ENCODE measurements at regions not wholly inside any gene's neighbourhood (a gene's known extent, or its start where the extent isn't known, plus 50 kb on each side); places are given as distances from the start of the nearest gene placed in this dataset.

DNA sequence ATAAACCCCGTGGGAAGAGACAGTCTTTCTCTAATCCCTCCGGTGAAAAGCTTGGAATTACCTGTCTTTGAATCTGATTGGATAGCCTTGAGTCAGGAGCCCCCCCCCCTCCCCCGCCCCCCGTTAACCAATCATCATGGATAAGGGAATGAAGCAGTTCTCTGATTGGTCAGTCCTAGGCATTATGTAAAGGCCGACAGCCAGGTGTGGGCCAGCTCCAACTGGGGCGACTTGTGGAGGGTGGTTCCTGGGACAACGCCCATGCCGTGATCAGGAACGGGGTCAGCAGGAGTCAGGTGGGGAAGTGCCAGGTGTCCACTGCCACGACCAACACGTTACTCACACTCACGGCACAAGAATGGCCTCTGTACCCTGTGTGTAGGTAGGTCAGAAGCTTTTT, 406.8 kb upstream of the SULF2 start:
- DNase-seq (ENCODE audit: low read depth): no peak
- Histone ChIP-seq H3K4me3 (ENCODE audit: low read depth, low read length) (no peak overlapping the region), H3K27me3 (ENCODE audit: control insufficient read depth, insufficient read depth, low read length) (peaks cover 3% of the 10 kb centered on the region), H3K36me3 (ENCODE audit: control insufficient read depth, insufficient read depth, low read length) (no peaks in the 10 kb centered on the region)
- TF ChIP-seq, protein P1, sequence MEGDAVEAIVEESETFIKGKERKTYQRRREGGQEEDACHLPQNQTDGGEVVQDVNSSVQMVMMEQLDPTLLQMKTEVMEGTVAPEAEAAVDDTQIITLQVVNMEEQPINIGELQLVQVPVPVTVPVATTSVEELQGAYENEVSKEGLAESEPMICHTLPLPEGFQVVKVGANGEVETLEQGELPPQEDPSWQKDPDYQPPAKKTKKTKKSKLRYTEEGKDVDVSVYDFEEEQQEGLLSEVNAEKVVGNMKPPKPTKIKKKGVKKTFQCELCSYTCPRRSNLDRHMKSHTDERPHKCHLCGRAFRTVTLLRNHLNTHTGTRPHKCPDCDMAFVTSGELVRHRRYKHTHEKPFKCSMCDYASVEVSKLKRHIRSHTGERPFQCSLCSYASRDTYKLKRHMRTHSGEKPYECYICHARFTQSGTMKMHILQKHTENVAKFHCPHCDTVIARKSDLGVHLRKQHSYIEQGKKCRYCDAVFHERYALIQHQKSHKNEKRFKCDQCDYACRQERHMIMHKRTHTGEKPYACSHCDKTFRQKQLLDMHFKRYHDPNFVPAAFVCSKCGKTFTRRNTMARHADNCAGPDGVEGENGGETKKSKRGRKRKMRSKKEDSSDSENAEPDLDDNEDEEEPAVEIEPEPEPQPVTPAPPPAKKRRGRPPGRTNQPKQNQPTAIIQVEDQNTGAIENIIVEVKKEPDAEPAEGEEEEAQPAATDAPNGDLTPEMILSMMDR (IDR thresholded peaks at IDR 0.05; ENCODE audit: insufficient read depth, low read length, poor library complexity, severe bottlenecking): no peak

DNA sequence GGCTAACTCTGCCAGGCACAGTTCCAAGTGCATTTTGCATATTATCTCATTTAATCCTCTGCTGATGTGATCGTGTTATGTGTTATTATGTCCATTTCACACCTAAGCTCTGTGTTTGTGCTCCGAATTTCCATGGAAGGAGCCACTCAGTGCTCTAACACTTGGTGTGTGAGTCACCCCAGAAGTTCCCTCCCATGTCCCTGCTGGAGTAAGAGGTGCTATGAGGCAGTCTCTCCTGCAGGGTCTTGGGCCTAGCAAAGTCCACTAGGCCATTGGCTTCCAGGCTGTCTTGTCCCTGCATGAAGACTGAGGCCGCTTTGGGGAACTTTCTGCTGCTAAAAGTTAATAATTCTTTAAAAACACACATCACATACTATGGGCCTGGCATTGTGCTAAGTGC, 405.9 kb upstream of the SULF2 start:
- no peaks in the 10 kb centered on the region for H3K36me3 ChIP-seq (ENCODE audit: control insufficient read depth, insufficient read depth, low read length)
- no peak for DNase-seq (ENCODE audit: low read depth)
- H3K27me3 ChIP-seq (ENCODE audit: control insufficient read depth, insufficient read depth, low read length): no peaks in the 10 kb centered on the region
- TF ChIP-seq, protein P1 (IDR thresholded peaks at IDR 0.05; ENCODE audit: insufficient read depth, low read length, poor library complexity, severe bottlenecking): no peak
- no peak overlapping the region for H3K4me3 ChIP-seq (ENCODE audit: low read depth, low read length)

DNA sequence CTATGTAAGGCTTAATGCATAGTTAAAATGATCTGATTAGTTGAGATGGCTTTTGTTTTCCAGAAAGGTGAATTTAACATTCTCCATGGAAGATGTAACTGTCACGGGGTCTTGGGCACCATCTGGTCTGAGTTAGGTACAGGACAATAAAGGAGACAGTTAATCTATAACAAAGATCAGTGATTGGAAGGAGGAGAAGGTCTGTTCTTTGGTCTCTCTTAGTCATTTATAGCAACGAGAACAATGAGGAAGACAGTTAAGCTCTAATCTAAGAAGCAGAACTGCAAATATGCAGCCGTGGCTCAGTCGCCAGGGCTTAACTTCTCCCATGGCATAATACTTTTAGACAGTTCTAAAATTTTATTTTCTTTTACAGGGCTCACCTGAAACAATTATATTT, 405.5 kb upstream of the SULF2 start:
- no peak overlapping the region for H3K4me3 ChIP-seq (ENCODE audit: low read depth, low read length)
- H3K27me3 ChIP-seq (ENCODE audit: control insufficient read depth, insufficient read depth, low read length): no peaks in the 10 kb centered on the region
- H3K36me3 ChIP-seq (ENCODE audit: control insufficient read depth, insufficient read depth, low read length): no peaks in the 10 kb centered on the region
- TF ChIP-seq, protein P1 (IDR thresholded peaks at IDR 0.05; ENCODE audit: insufficient read depth, low read length, poor library complexity, severe bottlenecking): no peak
- DNase-seq (ENCODE audit: low read depth): no peak

DNA sequence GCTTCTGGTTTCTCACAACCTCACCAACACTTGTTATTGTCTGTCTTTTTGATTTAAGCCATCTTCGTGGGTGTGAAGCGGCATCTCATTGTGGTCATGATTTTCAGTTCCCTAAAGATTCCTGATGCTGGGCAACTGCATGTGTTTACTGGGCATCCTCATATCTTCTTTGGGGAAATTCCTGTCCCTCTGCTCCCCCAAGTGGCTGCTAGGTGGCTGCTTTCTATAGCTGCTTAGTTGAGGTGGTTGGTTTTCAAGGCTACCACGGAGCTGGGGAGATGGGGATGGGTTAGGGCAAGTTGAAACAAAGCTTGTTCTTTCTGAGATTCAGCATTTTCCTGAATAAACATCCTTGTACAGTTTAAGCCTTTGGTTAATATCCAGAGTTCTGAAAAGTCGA, 403.9 kb upstream of the SULF2 start:
- TF ChIP-seq, protein P1 (IDR thresholded peaks at IDR 0.05; ENCODE audit: insufficient read depth, low read length, poor library complexity, severe bottlenecking): peak; percentile 17
- no peak for DNase-seq (ENCODE audit: low read depth)
- Histone ChIP-seq H3K27me3 (ENCODE audit: control insufficient read depth, insufficient read depth, low read length) (no peaks in the 10 kb centered on the region), H3K36me3 (ENCODE audit: control insufficient read depth, insufficient read depth, low read length) (no peaks in the 10 kb centered on the region), H3K4me3 (ENCODE audit: low read depth, low read length) (no peak overlapping the region)

DNA sequence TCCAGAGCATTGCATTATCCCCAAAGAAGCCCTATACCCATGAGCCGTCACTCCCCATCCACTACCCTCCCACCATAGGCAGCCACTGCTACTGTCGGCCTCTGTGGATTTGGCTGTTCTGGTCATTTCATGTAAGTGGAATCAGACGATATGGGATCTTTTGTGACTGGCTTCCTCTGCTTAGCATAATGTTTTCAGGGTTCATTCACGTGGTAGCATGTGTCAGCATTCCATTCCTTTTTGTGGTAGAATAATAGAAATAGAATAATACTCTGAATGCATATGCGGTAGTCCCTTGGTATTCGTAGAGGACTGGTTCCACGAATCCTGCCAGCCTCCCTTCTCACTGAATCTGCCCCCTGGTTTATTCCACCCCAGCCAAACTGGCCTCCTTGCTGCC, 402.6 kb upstream of the SULF2 start:
- H3K4me3 ChIP-seq (ENCODE audit: low read depth, low read length): no peak overlapping the region
- DNase-seq (ENCODE audit: low read depth): no peak
- H3K36me3 ChIP-seq (ENCODE audit: control insufficient read depth, insufficient read depth, low read length): no peaks in the 10 kb centered on the region
- TF ChIP-seq, protein P1 (IDR thresholded peaks at IDR 0.05; ENCODE audit: insufficient read depth, low read length, poor library complexity, severe bottlenecking): no peak
- no peaks in the 10 kb centered on the region for H3K27me3 ChIP-seq (ENCODE audit: control insufficient read depth, insufficient read depth, low read length)

DNA sequence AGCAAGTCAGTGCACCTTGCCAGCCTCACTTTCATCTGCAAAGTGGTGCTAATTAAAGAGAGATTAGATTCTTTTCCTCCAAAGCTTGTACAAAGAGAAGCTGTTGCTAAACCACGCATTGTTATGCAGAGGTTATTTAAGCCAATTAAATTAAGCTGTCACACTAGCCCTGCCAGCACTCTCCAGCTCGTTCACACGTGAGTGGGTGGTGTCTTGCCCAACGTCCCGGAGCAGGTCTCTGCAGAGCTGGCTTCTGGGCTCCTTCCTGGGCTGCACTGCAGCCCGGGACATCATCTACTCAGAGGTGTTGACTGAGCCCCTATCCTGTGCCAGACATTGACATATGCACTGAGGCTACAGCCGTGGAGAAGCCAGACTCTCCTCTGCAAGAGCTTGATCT, 401.6 kb upstream of the SULF2 start:
- TF ChIP-seq, protein P1 (IDR thresholded peaks at IDR 0.05; ENCODE audit: insufficient read depth, low read length, poor library complexity, severe bottlenecking): no peak
- Histone ChIP-seq H3K36me3 (ENCODE audit: control insufficient read depth, insufficient read depth, low read length) (no peaks in the 10 kb centered on the region), H3K4me3 (ENCODE audit: low read depth, low read length) (no peak overlapping the region), H3K27me3 (ENCODE audit: control insufficient read depth, insufficient read depth, low read length) (no peaks in the 10 kb centered on the region)
- no peak for DNase-seq (ENCODE audit: low read depth)
